Body of pancreas (tissue), 4 donors: ENCODE measurements at regions not wholly inside any gene's neighbourhood (a gene's known extent, or its start where the extent isn't known, plus 50 kb on each side); places are given as distances from the start of the nearest gene placed in this dataset.

Experiments used
- POLR2A ChIP-seq, 3 donors: fragments of 450-650 bp; IDR thresholded peaks; one replicate each; pipeline ENCODE4 v1.6.1; 2016; ENCODE audit warnings: antibody characterized with exemption in 3 of 3, mild to moderate bottlenecking in 2 of 3
- TF ChIP-seq, protein P1 (sequence below), 7 experiments: fragments of 450-650 bp in 4 of 7; fragments of 200-600 bp in 3 of 7; sonication (generic) in 3 of 7; IDR thresholded peaks; one replicate each; pipeline ENCODE4 v1.5.1; 2016 to 2019; ENCODE audit warnings: antibody characterized with exemption in 7 of 7

DNA sequence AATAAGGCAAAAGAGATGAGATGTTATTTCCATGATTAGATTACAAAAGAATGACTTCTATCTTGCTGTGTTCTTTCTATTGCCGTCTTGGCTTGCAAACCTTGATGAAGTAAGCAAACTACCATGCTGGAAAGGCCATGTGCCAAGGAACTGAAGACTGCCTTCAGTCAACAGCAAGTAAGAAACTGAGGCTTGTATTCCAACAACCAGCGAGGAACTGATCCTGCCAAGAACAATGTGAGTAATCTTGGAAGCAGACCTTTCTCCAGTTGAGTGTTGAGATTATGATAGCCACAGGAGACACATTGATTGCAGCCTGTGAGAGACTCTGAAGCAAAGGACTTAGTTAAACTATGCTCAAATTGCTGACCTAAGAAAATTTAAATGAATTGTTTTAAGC lies 164.6 kb upstream of the GRM3 start:
- no peak for TF ChIP-seq POLR2A (IDR thresholded peaks at IDR 0.05)
- TF ChIP-seq, protein P1, sequence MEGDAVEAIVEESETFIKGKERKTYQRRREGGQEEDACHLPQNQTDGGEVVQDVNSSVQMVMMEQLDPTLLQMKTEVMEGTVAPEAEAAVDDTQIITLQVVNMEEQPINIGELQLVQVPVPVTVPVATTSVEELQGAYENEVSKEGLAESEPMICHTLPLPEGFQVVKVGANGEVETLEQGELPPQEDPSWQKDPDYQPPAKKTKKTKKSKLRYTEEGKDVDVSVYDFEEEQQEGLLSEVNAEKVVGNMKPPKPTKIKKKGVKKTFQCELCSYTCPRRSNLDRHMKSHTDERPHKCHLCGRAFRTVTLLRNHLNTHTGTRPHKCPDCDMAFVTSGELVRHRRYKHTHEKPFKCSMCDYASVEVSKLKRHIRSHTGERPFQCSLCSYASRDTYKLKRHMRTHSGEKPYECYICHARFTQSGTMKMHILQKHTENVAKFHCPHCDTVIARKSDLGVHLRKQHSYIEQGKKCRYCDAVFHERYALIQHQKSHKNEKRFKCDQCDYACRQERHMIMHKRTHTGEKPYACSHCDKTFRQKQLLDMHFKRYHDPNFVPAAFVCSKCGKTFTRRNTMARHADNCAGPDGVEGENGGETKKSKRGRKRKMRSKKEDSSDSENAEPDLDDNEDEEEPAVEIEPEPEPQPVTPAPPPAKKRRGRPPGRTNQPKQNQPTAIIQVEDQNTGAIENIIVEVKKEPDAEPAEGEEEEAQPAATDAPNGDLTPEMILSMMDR (IDR thresholded peaks at IDR 0.05): no peak
